SK-N-SH (cell line): ENCODE measurements at regions not wholly inside any gene's neighbourhood (a gene's known extent, or its start where the extent isn't known, plus 50 kb on each side); places are given as distances from the start of the nearest gene placed in this dataset.

Experiments
- CTCF ChIA-PET: fragments of 300-600, 350-600 bp; formaldehyde crosslinking; extraction: SDS; loops from one replicate; lab custom pipeline; 2021; lab: Yijun Ruan, JAX
- POLR2A ChIA-PET: fragments of 350-600 bp; sonication (Branson Sonifier 250); formaldehyde crosslinking; extraction: SDS; loops from one replicate; lab custom pipeline; 2020; ENCODE audit warnings: antibody characterized with exemption, inconsistent platforms; lab: Yijun Ruan, JAX
- DNase-seq: peaks from one replicate; pipeline ENCODE4 v3.0.0; 2012
- H2AFZ ChIP-seq: fragments of 200-600 bp; sonication (generic); 2 replicates; pipeline ENCODE4 v1.8.1; 2016; ENCODE audit warnings: antibody characterized with exemption, mild to moderate bottlenecking, low read depth
- H3F3A ChIP-seq: fragments of 200-600 bp; sonication (generic); replicated peaks from 2 replicates; pipeline ENCODE3; 2016; ENCODE audit warnings: antibody characterized with exemption, mild to moderate bottlenecking; ENCODE audit not compliant: insufficient read depth
- H3K27ac ChIP-seq, 2 experiments: fragments of 200-500 bp in 1 of 2; fragments of 200-600 bp in 1 of 2; sonication (Bioruptor generic) in 1 of 2; sonication (generic), shearing (Covaris generic) in 1 of 2; 2 replicates each; pipeline versions ENCODE4 v1.5.1 to v1.6.1; 2014 to 2016; ENCODE audit warnings: low read depth in 2 of 2, inconsistent platforms in 1 of 2, low read length in 1 of 2, mild to moderate bottlenecking in 1 of 2, mixed read lengths in 1 of 2
- H3K27me3 ChIP-seq: fragments of 200-600 bp; sonication (generic), shearing (Covaris generic); 2 replicates; pipeline ENCODE4 v1.6.1; 2016; ENCODE audit warnings: mixed run types; ENCODE audit not compliant: insufficient read depth
- H3K36me3 ChIP-seq, 2 experiments: fragments of 200-500 bp in 1 of 2; fragments of 200-600 bp in 1 of 2; sonication (Bioruptor generic) in 1 of 2; sonication (generic) in 1 of 2; replicated peaks in 1 of 2; 2 replicates each; pipeline versions ENCODE3 to v1.5.1; 2014 to 2016; ENCODE audit warnings: low read length in 1 of 2, mild to moderate bottlenecking in 1 of 2; ENCODE audit not compliant: insufficient read depth in 2 of 2, control insufficient read depth in 1 of 2
- H3K4me1 ChIP-seq, 2 experiments: fragments of 200-500 bp in 1 of 2; fragments of 200-600 bp in 1 of 2; sonication (Bioruptor generic) in 1 of 2; sonication (generic), shearing (Covaris generic) in 1 of 2; 2 replicates each; pipeline versions ENCODE4 v1.5.1 to v1.6.1; 2014 to 2016; ENCODE audit warnings: low read depth in 1 of 2, low read length in 1 of 2, mixed run types in 1 of 2; ENCODE audit not compliant: insufficient read depth in 2 of 2, control insufficient read depth in 1 of 2
- H3K4me2 ChIP-seq: fragments of 200-600 bp; sonication (generic), shearing (Covaris generic); 2 replicates; pipeline ENCODE4 v1.6.1; 2017; ENCODE audit warnings: mixed run types
- H3K4me3 ChIP-seq, 2 experiments: fragments of 200-500 bp in 1 of 2; fragments of 200-600 bp in 1 of 2; sonication (Bioruptor generic) in 1 of 2; sonication (generic), shearing (Covaris generic) in 1 of 2; 2 replicates each; pipeline versions ENCODE4 v1.5.1 to v1.8.1; 2014 to 2016; ENCODE audit warnings: low read depth in 2 of 2, inconsistent platforms in 1 of 2, low read length in 1 of 2, mild to moderate bottlenecking in 1 of 2, mixed read lengths in 1 of 2, moderate library complexity in 1 of 2
- H3K79me2 ChIP-seq: fragments of 200-600 bp; sonication (generic); 2 replicates; pipeline ENCODE4 v1.8.1; 2017; ENCODE audit warnings: mild to moderate bottlenecking; ENCODE audit not compliant: insufficient read depth
- H3K9ac ChIP-seq: fragments of 200-600 bp; sonication (generic); 2 replicates; pipeline ENCODE4 v1.6.1; 2017; ENCODE audit warnings: mixed run types
- H3K9me2 ChIP-seq: fragments of 200-600 bp; sonication (generic); 2 replicates; pipeline ENCODE4 v1.6.1; 2017; ENCODE audit warnings: mixed run types
- H3K9me3 ChIP-seq: fragments of 200-600 bp; sonication (generic); 2 replicates; pipeline ENCODE4 v1.6.1; 2017; ENCODE audit warnings: mixed run types, mild to moderate bottlenecking, moderate library complexity
- H4K20me1 ChIP-seq: fragments of 200-600 bp; sonication (generic); 2 replicates; pipeline ENCODE4 v1.6.1; 2017; ENCODE audit warnings: mild to moderate bottlenecking, mixed run types; ENCODE audit not compliant: insufficient read depth
- CHD2 ChIP-seq: fragments of 150-350 bp; IDR thresholded peaks from 2 replicates; pipeline ENCODE4 v1.6.1; 2018; ENCODE audit warnings: low read length; ENCODE audit not compliant: partially characterized antibody
- ELF1 ChIP-seq: IDR thresholded peaks from 2 replicates; pipeline ENCODE4 v1.4.0; 2012
- EZH2phosphoT487 ChIP-seq: fragments of 200-600 bp; sonication (generic); IDR thresholded peaks from 2 replicates; pipeline ENCODE4 v1.6.1; 2017; ENCODE audit warnings: low read depth, mixed run types, mild to moderate bottlenecking, antibody characterized with exemption, moderate library complexity, borderline replicate concordance
- FOSL2 ChIP-seq: IDR thresholded peaks from 2 replicates; pipeline ENCODE4 v1.4.0; 2012; ENCODE audit warnings: low read depth, mild to moderate bottlenecking, moderate library complexity, borderline replicate concordance
- FOXJ3 ChIP-seq: sonication (generic); formaldehyde crosslinking; IDR thresholded peaks from 2 replicates; pipeline ENCODE4 v1.5.1; 2020; ENCODE audit warnings: mild to moderate bottlenecking, missing genetic modification reagents
- GABPA ChIP-seq: IDR thresholded peaks from 2 replicates; pipeline ENCODE4 v1.4.0; 2012; ENCODE audit warnings: low read depth, mild to moderate bottlenecking
- GATA2 ChIP-seq: sonication (generic); formaldehyde crosslinking; IDR thresholded peaks from 2 replicates; pipeline ENCODE4 v1.5.0; 2020; ENCODE audit warnings: mild to moderate bottlenecking, missing genetic modification reagents
- JUND ChIP-seq: IDR thresholded peaks from 2 replicates; pipeline ENCODE4 v1.4.0; 2012
- MEF2A ChIP-seq: IDR thresholded peaks from 2 replicates; pipeline ENCODE4 v1.4.0; 2012; ENCODE audit warnings: low read depth, borderline replicate concordance
- MXI1 ChIP-seq: IDR thresholded peaks from 2 replicates; pipeline ENCODE4 v1.6.1; 2012; ENCODE audit warnings: mild to moderate bottlenecking, low read depth, low read length, improper control_type of control experiment
- NFIC ChIP-seq: IDR thresholded peaks from 2 replicates; pipeline ENCODE4 v1.4.0; 2012; ENCODE audit warnings: borderline replicate concordance
- NRF1 ChIP-seq: IDR thresholded peaks from 2 replicates; pipeline ENCODE4 v1.6.1; 2012; ENCODE audit warnings: low read depth, mild to moderate bottlenecking, low read length
- RCOR1 ChIP-seq: fragments of 150-350 bp; IDR thresholded peaks from 2 replicates; pipeline ENCODE4 v1.6.1; 2017; ENCODE audit warnings: antibody characterized with exemption, low read length
- RFX5 ChIP-seq: IDR thresholded peaks from 2 replicates; pipeline ENCODE4 v1.6.1; 2012; ENCODE audit warnings: mild to moderate bottlenecking, improper control_type of control experiment, low read length
- RXRA ChIP-seq: IDR thresholded peaks from 2 replicates; pipeline ENCODE4 v1.4.0; 2012; ENCODE audit warnings: low read depth, mild to moderate bottlenecking, borderline replicate concordance
- SIN3A ChIP-seq: IDR thresholded peaks from 2 replicates; pipeline ENCODE4 v1.6.1; 2012; ENCODE audit warnings: low read depth, mild to moderate bottlenecking, low read length, moderate library complexity, borderline replicate concordance
- SMC3 ChIP-seq: IDR thresholded peaks from 2 replicates; pipeline ENCODE4 v1.6.1; 2012; ENCODE audit warnings: low read depth, low read length, improper control_type of control experiment
- TAF1 ChIP-seq: IDR thresholded peaks from 2 replicates; pipeline ENCODE4 v1.6.1; 2012; ENCODE audit warnings: low read depth, mild to moderate bottlenecking, low read length, moderate library complexity, borderline replicate concordance
- WGBS: methylation state at CpG from one replicate; pipeline ENCODE4 v1.1.6; 2017; ENCODE audit warnings: low lambda C conversion rate; 5-methylcytosine and 5-hydroxymethylcytosine counted together
- TF ChIP-seq, protein P1 (sequence below): fragments of 150-350 bp; IDR thresholded peaks from 2 replicates; pipeline ENCODE4 v1.6.1; 2016; ENCODE audit warnings: mild to moderate bottlenecking, low read depth, low read length
- TF ChIP-seq, protein P2 (sequence below): fragments of 200-600 bp; sonication (generic); IDR thresholded peaks from 2 replicates; pipeline ENCODE4 v1.6.1; 2017; ENCODE audit warnings: antibody characterized with exemption, mild to moderate bottlenecking, moderate library complexity
- TF ChIP-seq, protein P3 (sequence below): fragments of 150-350 bp; IDR thresholded peaks from 2 replicates; pipeline ENCODE4 v1.6.1; 2017; ENCODE audit warnings: antibody characterized with exemption, low read length, low read depth, borderline replicate concordance

DNA sequence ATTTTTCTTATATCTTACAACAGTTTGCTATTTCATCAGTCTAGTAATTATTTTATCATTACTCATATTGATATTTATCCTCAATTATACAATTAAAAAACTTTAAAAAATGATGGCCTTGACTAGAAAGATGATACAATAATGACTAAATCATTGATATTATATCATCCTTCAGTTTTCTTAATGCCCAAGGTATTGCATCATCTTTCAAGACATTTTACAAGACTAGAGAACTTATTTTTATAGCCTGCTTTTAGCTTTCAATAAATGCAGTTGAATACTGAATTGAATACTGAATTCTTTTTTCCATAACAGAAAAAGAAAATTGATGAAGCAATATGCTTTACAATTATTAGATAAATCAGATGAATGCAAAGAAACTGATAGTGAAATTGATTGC is 886.5 kb upstream of the LRRC4C start (continued):
- TF ChIP-seq, protein P1, sequence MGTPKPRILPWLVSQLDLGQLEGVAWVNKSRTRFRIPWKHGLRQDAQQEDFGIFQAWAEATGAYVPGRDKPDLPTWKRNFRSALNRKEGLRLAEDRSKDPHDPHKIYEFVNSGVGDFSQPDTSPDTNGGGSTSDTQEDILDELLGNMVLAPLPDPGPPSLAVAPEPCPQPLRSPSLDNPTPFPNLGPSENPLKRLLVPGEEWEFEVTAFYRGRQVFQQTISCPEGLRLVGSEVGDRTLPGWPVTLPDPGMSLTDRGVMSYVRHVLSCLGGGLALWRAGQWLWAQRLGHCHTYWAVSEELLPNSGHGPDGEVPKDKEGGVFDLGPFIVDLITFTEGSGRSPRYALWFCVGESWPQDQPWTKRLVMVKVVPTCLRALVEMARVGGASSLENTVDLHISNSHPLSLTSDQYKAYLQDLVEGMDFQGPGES = no peak
- TF ChIP-seq, protein P2, sequence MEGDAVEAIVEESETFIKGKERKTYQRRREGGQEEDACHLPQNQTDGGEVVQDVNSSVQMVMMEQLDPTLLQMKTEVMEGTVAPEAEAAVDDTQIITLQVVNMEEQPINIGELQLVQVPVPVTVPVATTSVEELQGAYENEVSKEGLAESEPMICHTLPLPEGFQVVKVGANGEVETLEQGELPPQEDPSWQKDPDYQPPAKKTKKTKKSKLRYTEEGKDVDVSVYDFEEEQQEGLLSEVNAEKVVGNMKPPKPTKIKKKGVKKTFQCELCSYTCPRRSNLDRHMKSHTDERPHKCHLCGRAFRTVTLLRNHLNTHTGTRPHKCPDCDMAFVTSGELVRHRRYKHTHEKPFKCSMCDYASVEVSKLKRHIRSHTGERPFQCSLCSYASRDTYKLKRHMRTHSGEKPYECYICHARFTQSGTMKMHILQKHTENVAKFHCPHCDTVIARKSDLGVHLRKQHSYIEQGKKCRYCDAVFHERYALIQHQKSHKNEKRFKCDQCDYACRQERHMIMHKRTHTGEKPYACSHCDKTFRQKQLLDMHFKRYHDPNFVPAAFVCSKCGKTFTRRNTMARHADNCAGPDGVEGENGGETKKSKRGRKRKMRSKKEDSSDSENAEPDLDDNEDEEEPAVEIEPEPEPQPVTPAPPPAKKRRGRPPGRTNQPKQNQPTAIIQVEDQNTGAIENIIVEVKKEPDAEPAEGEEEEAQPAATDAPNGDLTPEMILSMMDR = no peak
- TF ChIP-seq JUND = no peak
- TF ChIP-seq RXRA = no peak
- TF ChIP-seq GABPA = no peak
- no peak for TF ChIP-seq ELF1

DNA sequence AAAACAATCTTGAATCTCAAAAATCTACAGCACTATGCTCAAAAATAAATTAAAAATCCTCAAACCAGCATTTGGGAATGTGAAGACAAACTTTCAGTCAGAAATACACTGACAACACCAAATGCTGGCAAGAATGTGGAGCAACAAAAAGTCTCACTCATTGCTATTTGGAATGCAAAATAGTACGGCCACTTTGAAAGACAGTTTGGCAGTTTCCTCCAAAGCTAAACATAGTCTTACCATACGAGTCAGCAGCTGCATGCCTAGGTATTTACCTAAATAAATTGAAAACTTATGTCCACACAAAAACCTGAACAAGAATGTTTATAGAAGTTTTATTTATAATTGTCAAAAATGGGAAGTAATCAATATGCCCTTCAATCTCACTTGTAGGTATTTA is 904.2 kb upstream of the LRRC4C start:
- Histone ChIP-seq H3F3A (no peaks in the 10 kb centered on the region), H4K20me1 (no peaks in the 10 kb centered on the region), H3K4me1 (no peaks in the 10 kb centered on the region), H3K36me3 (no peaks in the 10 kb centered on the region), H2AFZ (no peak overlapping the region), H3K9me3 (no peaks in the 10 kb centered on the region), H3K27me3 (no peaks in the 10 kb centered on the region), H3K9me2 (no peaks in the 10 kb centered on the region), H3K4me3 (no peak overlapping the region), H3K79me2 (no peaks in the 10 kb centered on the region), H3K27ac (no peak overlapping the region), H3K4me2 (no peak overlapping the region), H3K9ac (no peak overlapping the region)
- TF ChIP-seq, protein P1 = no peak
- no peak for TF ChIP-seq NFIC
- TF ChIP-seq MEF2A = no peak
- TF ChIP-seq, protein P2 = no peak
- TF ChIP-seq TAF1 = no peak
- no peak for TF ChIP-seq FOXJ3
- no peak for TF ChIP-seq RFX5
- TF ChIP-seq, protein P3, sequence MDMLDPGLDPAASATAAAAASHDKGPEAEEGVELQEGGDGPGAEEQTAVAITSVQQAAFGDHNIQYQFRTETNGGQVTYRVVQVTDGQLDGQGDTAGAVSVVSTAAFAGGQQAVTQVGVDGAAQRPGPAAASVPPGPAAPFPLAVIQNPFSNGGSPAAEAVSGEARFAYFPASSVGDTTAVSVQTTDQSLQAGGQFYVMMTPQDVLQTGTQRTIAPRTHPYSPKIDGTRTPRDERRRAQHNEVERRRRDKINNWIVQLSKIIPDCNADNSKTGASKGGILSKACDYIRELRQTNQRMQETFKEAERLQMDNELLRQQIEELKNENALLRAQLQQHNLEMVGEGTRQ = no peak
- no peak for TF ChIP-seq CHD2
- no peak for TF ChIP-seq NRF1
- no peak for TF ChIP-seq MXI1
- TF ChIP-seq RCOR1 = no peak
- no peak for TF ChIP-seq SIN3A
- TF ChIP-seq FOSL2 = no peak
- TF ChIP-seq GATA2 (CRISPR knock-in tag) = no peak
- TF ChIP-seq EZH2phosphoT487 = no peak
- no peak for TF ChIP-seq SMC3
- ChIA-PET POLR2A (no interaction called here), CTCF (no interaction called here)
- 29% methylated on average over 2 of the region's 2 CpGs for WGBS
- no peak for DNase-seq
